ENCODE measurements at regions not wholly inside any gene's neighbourhood (a gene's known extent, or its start where the extent isn't known, plus 50 kb on each side); places are given as distances from the start of the nearest gene placed in this dataset.

- TF ChIP-seq CTCF (IDR thresholded peaks at IDR 0.05) (no peak), POLR2A (IDR thresholded peaks at IDR 0.05) (no peak)
Measured at GRCh38 chr3:31167666-31168065, 273.2 kb upstream of the GADL1 start.
